ENCODE measurements at regions not wholly inside any gene's neighbourhood (a gene's known extent, or its start where the extent isn't known, plus 50 kb on each side); places are given as distances from the start of the nearest gene placed in this dataset.

- WGBS (ENCODE audit: extremely low coverage, insufficient read length, low lambda C conversion rate), result no CpG with 5 or more reads among the region's 5 CpGs
- no peaks in the 10 kb centered on the region for H3K9me3 Mint-ChIP-seq
- Histone ChIP-seq H3K79me2 (ENCODE audit: insufficient read depth, low read length) (no peaks in the 10 kb centered on the region), H3K9me3 (ENCODE audit: control insufficient read depth, low read depth, low read length) (no peaks in the 10 kb centered on the region), H3K4me1 (ENCODE audit: insufficient read depth, low read length) (no peaks in the 10 kb centered on the region), H4K20me1 (ENCODE audit: control insufficient read depth, insufficient read depth, insufficient read length) (no peaks in the 10 kb centered on the region), H4K8ac (replicated peaks; ENCODE audit: insufficient read length, low read depth, low read length) (no peak overlapping the region), H2BK120ac (ENCODE audit: low read depth, low read length, poor library complexity, severe bottlenecking) (no peak overlapping the region), H2BK5ac (ENCODE audit: insufficient read length, low read length) (no peak overlapping the region), H3K14ac (ENCODE audit: insufficient read depth, low read length) (no peak overlapping the region), H2BK12ac (ENCODE audit: insufficient read length, low read depth, low read length) (no peak overlapping the region), H3K4ac (ENCODE audit: low read depth, low read length) (no peak overlapping the region), H3K23ac (ENCODE audit: insufficient read length, low read depth, low read length) (no peak overlapping the region), H3K27ac (ENCODE audit: insufficient read length, low read depth, low read length) (no peak overlapping the region), H3K56ac (ENCODE audit: insufficient read length, low read depth, low read length) (no peak overlapping the region), H2AK5ac (ENCODE audit: insufficient read length, low read length) (no peak overlapping the region), H3K4me2 (ENCODE audit: insufficient read depth, insufficient read length, low read length) (no peak overlapping the region), H3K18ac (ENCODE audit: insufficient read length, low read depth, low read length) (no peak overlapping the region), H3T11ph (ENCODE audit: low read length) (no peak overlapping the region), H3K27me3 (ENCODE audit: insufficient read depth, low read length) (no peaks in the 10 kb centered on the region), H2BK20ac (ENCODE audit: low read depth, low read length, poor library complexity, severe bottlenecking) (no peak overlapping the region), H2BK15ac (ENCODE audit: low read depth, low read length) (no peak overlapping the region), H2AFZ (ENCODE audit: low read length) (no peak overlapping the region), H4K5ac (ENCODE audit: insufficient read length, low read depth, low read length) (no peak overlapping the region), H3K23me2 (ENCODE audit: insufficient read length, low read depth, low read length, poor library complexity, severe bottlenecking) (no peaks in the 10 kb centered on the region), H4K91ac (ENCODE audit: insufficient read length, low read depth, low read length) (no peak overlapping the region), H3K79me1 (ENCODE audit: insufficient read depth, low read depth, low read length, poor library complexity, severe bottlenecking) (no peaks in the 10 kb centered on the region), H3K9ac (ENCODE audit: extremely low read depth, insufficient read length, low read length) (no peak overlapping the region)
- peaks cover 0 to under 1% of the 10 kb centered on the region in 2 experiments; a peak in 1 of 4 replicates for H3K4me1 Mint-ChIP-seq
- DNase-seq, result no peak
- H3K27me3 Mint-ChIP-seq (ENCODE audit: low read depth), result peaks cover 26% of the 10 kb centered on the region
- H3K27ac Mint-ChIP-seq, result no peak overlapping the region
- no peak for TF ChIP-seq CTCF (conservative IDR thresholded peaks at IDR 0.05)
- no peaks in the 10 kb centered on the region for H3K36me3 Mint-ChIP-seq (ENCODE audit: insufficient read depth in 1 of 3, low read depth in 3 of 3)
- no peak overlapping the region for H3K4me3 Mint-ChIP-seq
Measured at GRCh38 chr13:107873926-107874325, 341.4 kb downstream of the LIG4 start.

Data from H9 (cell line).